SJCRH30 (cell line): ENCODE measurements at regions not wholly inside any gene's neighbourhood (a gene's known extent, or its start where the extent isn't known, plus 50 kb on each side); places are given as distances from the start of the nearest gene placed in this dataset.
A peak's percentile ranks its signal among the peaks of the same experiment; 100 is the strongest.
"Not testable (repeated sequence)": the region's sequence is repeated elsewhere in the genome, so short reads cannot be mapped to it uniquely, and the experiment has no call there.

ENCODE experiments used
- DNase-seq, 2 experiments: peaks; one replicate each; pipeline ENCODE4 v3.0.0-alpha.2; 2015 to 2020
- H3K27ac ChIP-seq: fragments of 250-450 bp; sonication (Bioruptor Pico); 2 replicates; pipeline ENCODE4 v1.5.1; 2020; ENCODE audit warnings: mild to moderate bottlenecking, moderate library complexity
- H3K27me3 ChIP-seq: fragments of 250-450 bp; sonication (Bioruptor Pico); 2 replicates; pipeline ENCODE4 v1.5.1; 2020; ENCODE audit warnings: mild to moderate bottlenecking, moderate library complexity
- H3K36me3 ChIP-seq: fragments of 250-450 bp; sonication (Bioruptor Pico); 2 replicates; pipeline ENCODE4 v1.5.1; 2020; ENCODE audit warnings: mild to moderate bottlenecking, moderate library complexity
- H3K4me1 ChIP-seq: fragments of 250-450 bp; sonication (Bioruptor Pico); 2 replicates; pipeline ENCODE4 v1.5.1; 2020; ENCODE audit warnings: mild to moderate bottlenecking, moderate library complexity
- H3K4me3 ChIP-seq: fragments of 250-450 bp; sonication (Bioruptor Pico); 2 replicates; pipeline ENCODE4 v1.5.1; 2020; ENCODE audit warnings: mild to moderate bottlenecking, moderate library complexity
- H3K9me3 ChIP-seq: fragments of 250-450 bp; sonication (Bioruptor Pico); replicated peaks from 2 replicates; pipeline ENCODE4 v1.5.1; 2020; ENCODE audit warnings: mild to moderate bottlenecking, moderate library complexity

GRCh38 chr4:137422666-137423065 lies 109.6 kb downstream of the PCDH18 start:
- peak in 1 of 2 experiments; percentile 7 for DNase-seq
- Histone ChIP-seq H3K4me3 (no peak overlapping the region), H3K36me3 (no peaks in the 10 kb centered on the region), H3K4me1 (peaks cover 7% of the 10 kb centered on the region), H3K9me3 (no peaks in the 10 kb centered on the region), H3K27me3 (no peaks in the 10 kb centered on the region), H3K27ac (no peak overlapping the region)

- no peak for DNase-seq
- Histone ChIP-seq H3K4me3 (no peak overlapping the region), H3K4me1 (peaks cover 9% of the 10 kb centered on the region), H3K27ac (no peak overlapping the region), H3K9me3 (no peaks in the 10 kb centered on the region), H3K36me3 (no peaks in the 10 kb centered on the region), H3K27me3 (no peaks in the 10 kb centered on the region)
These were observed 110.5 kb downstream of the PCDH18 start for GRCh38 chr4:137421796-137422195.

- H3K4me3 ChIP-seq: no peak overlapping the region
- no peak overlapping the region for H3K27ac ChIP-seq
- DNase-seq: no peak
- H3K36me3 ChIP-seq: no peaks in the 10 kb centered on the region
- H3K27me3 ChIP-seq: no peaks in the 10 kb centered on the region
- peaks cover 9% of the 10 kb centered on the region for H3K4me1 ChIP-seq
- no peaks in the 10 kb centered on the region for H3K9me3 ChIP-seq
These were observed 111.3 kb downstream of the PCDH18 start for GRCh38 chr4:137420901-137421396.

GRCh38 chr4:137417676-137418075 lies 114.6 kb downstream of the PCDH18 start:
- Histone ChIP-seq H3K27me3 (no peaks in the 10 kb centered on the region), H3K4me3 (no peak overlapping the region), H3K4me1 (peaks cover 7% of the 10 kb centered on the region; the same call in 1 of the 2 replicates), H3K27ac (no peak overlapping the region), H3K36me3 (no peaks in the 10 kb centered on the region), H3K9me3 (no peaks in the 10 kb centered on the region)
- peak in 1 of 2 experiments; percentile 25 for DNase-seq

- no peak overlapping the region for H3K4me3 ChIP-seq
- DNase-seq: no peak
- H3K27ac ChIP-seq: no peak overlapping the region
- H3K27me3 ChIP-seq: no peaks in the 10 kb centered on the region
- no peaks in the 10 kb centered on the region for H3K36me3 ChIP-seq
- no peaks in the 10 kb centered on the region for H3K9me3 ChIP-seq
- H3K4me1 ChIP-seq: peaks cover 7% of the 10 kb centered on the region; the same call in 1 of the 2 replicates
These were observed 117.5 kb downstream of the PCDH18 start for GRCh38 chr4:137414802-137415201.

GRCh38 chr4:137408527-137409177 lies 123.6 kb downstream of the PCDH18 start:
- no peaks in the 10 kb centered on the region for H3K9me3 ChIP-seq
- DNase-seq: peak in 1 of 2 experiments; percentile 51
- peaks cover 12% of the 10 kb centered on the region for H3K4me1 ChIP-seq
- H3K27me3 ChIP-seq: no peaks in the 10 kb centered on the region
- peak overlapping the region; percentile 42 for H3K27ac ChIP-seq
- H3K36me3 ChIP-seq: no peaks in the 10 kb centered on the region
- no peak overlapping the region for H3K4me3 ChIP-seq

- DNase-seq, H3K4me3 ChIP-seq, H3K9me3 ChIP-seq, H3K36me3 ChIP-seq, H3K27ac ChIP-seq, H3K27me3 ChIP-seq: not testable (repeated sequence)
- H3K4me1 ChIP-seq: peaks cover 12% of the 10 kb centered on the region
These were observed 126.5 kb downstream of the PCDH18 start for GRCh38 chr4:137405833-137406232.

GRCh38 chr4:137394018-137394417 lies 138.3 kb downstream of the PCDH18 start:
- Histone ChIP-seq H3K4me1 (peaks cover 27% of the 10 kb centered on the region), H3K9me3 (no peaks in the 10 kb centered on the region), H3K36me3 (no peaks in the 10 kb centered on the region), H3K27ac (peak overlapping the region; percentile 37; the same call in 1 of the 2 replicates), H3K27me3 (no peaks in the 10 kb centered on the region), H3K4me3 (no peak overlapping the region)
- peak in 1 of 2 experiments; percentile 71 for DNase-seq

- DNase-seq: peak; percentile 64 to 78
- H3K27ac ChIP-seq: peak overlapping the region; percentile 37; the same call in 1 of the 2 replicates
These were observed 139.2 kb downstream of the PCDH18 start for GRCh38 chr4:137393044-137393443.

GRCh38 chr4:137390707-137391106 lies 141.6 kb downstream of the PCDH18 start:
- Histone ChIP-seq H3K27me3 (no peaks in the 10 kb centered on the region), H3K4me3 (no peak overlapping the region), H3K36me3 (no peaks in the 10 kb centered on the region), H3K27ac (no peak overlapping the region), H3K4me1 (peaks cover 27% of the 10 kb centered on the region), H3K9me3 (no peaks in the 10 kb centered on the region)
- no peak for DNase-seq

More at GRCh38 chr4:137393044-137393443, 139.2 kb downstream of the PCDH18 start:
- Histone ChIP-seq H3K27me3 (no peaks in the 10 kb centered on the region), H3K4me1 (peaks cover 27% of the 10 kb centered on the region), H3K4me3 (no peak overlapping the region), H3K9me3 (no peaks in the 10 kb centered on the region), H3K36me3 (no peaks in the 10 kb centered on the region)

- Histone ChIP-seq H3K36me3 (no peaks in the 10 kb centered on the region), H3K4me1 (peaks cover 27% of the 10 kb centered on the region), H3K9me3 (no peaks in the 10 kb centered on the region), H3K4me3 (no peak overlapping the region), H3K27me3 (no peaks in the 10 kb centered on the region), H3K27ac (no peak overlapping the region)
- DNase-seq: no peak
These were observed 142.3 kb downstream of the PCDH18 start for GRCh38 chr4:137389911-137390520.

GRCh38 chr4:137387924-137388323 lies 144.4 kb downstream of the PCDH18 start:
- DNase-seq: no peak

GRCh38 chr4:137384476-137384875 lies 147.8 kb downstream of the PCDH18 start:
- Histone ChIP-seq H3K36me3 (no peaks in the 10 kb centered on the region), H3K4me3 (no peak overlapping the region), H3K9me3 (no peaks in the 10 kb centered on the region), H3K27ac (no peak overlapping the region), H3K27me3 (no peaks in the 10 kb centered on the region), H3K4me1 (no peaks in the 10 kb centered on the region)
- DNase-seq: no peak

More at GRCh38 chr4:137387924-137388323, 144.4 kb downstream of the PCDH18 start:
- Histone ChIP-seq H3K27me3 (no peaks in the 10 kb centered on the region), H3K9me3 (no peaks in the 10 kb centered on the region), H3K36me3 (no peaks in the 10 kb centered on the region), H3K4me1 (peaks cover 15% of the 10 kb centered on the region), H3K4me3 (no peak overlapping the region), H3K27ac (no peak overlapping the region)

- no peaks in the 10 kb centered on the region for H3K36me3 ChIP-seq
- no peaks in the 10 kb centered on the region for H3K27me3 ChIP-seq
- H3K4me3 ChIP-seq: no peak overlapping the region
- no peak for DNase-seq
- no peaks in the 10 kb centered on the region for H3K9me3 ChIP-seq
- H3K27ac ChIP-seq: no peak overlapping the region
- no peaks in the 10 kb centered on the region for H3K4me1 ChIP-seq
These were observed 153.5 kb downstream of the PCDH18 start for GRCh38 chr4:137378821-137379220.

- no peak overlapping the region for H3K27ac ChIP-seq
- DNase-seq: no peak
- no peak overlapping the region for H3K4me3 ChIP-seq
- no peaks in the 10 kb centered on the region for H3K4me1 ChIP-seq
- H3K36me3 ChIP-seq: no peaks in the 10 kb centered on the region
- H3K9me3 ChIP-seq: no peaks in the 10 kb centered on the region
- H3K27me3 ChIP-seq: no peaks in the 10 kb centered on the region
These were observed 153.9 kb downstream of the PCDH18 start for GRCh38 chr4:137378393-137378792.
